Right lobe of liver (tissue), 4 donors: ENCODE measurements at regions not wholly inside any gene's neighbourhood (a gene's known extent, or its start where the extent isn't known, plus 50 kb on each side); places are given as distances from the start of the nearest gene placed in this dataset.

Experiments
- POLR2A ChIP-seq: fragments of 450-650 bp; IDR thresholded peaks from one replicate; pipeline ENCODE4 v1.6.1; 2017; ENCODE audit warnings: antibody characterized with exemption, mild to moderate bottlenecking
- TF ChIP-seq, protein P1 (sequence below), 4 donors: fragments of 200-600 bp in 3 of 4; fragments of 450-650 bp in 1 of 4; IDR thresholded peaks; one replicate each; pipeline versions ENCODE4 v1.5.1 to v1.8.0; 2016 to 2022; ENCODE audit warnings: antibody characterized with exemption in 4 of 4, mild to moderate bottlenecking in 2 of 4
- donor health status: DM: no; HTN: no; CAD: no.
- donor health status: DM: no; HTN: no; CAD: no.
- donor health status: DM: no; HTN: yes; CAD: no.

DNA sequence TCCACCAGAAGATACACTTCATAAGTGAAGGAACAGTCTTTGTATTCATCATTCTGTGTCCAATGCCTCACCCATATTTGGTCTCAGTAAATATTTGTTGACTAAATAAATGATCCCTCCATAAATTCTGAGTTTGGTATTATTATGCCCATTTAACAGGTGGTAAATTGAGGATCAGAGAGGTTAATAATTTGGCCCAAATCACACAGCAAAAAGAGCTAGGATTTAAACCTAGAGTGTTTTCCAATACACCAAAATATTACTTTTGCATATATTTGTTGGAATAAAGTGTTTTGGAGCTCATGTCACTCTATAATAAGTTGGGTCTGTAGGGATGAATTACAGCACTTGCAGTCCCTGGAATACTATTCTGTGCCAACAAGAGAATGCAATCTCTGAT is 470.3 kb downstream of the ARHGEF28 start:
- no peak for TF ChIP-seq POLR2A
- TF ChIP-seq, protein P1, sequence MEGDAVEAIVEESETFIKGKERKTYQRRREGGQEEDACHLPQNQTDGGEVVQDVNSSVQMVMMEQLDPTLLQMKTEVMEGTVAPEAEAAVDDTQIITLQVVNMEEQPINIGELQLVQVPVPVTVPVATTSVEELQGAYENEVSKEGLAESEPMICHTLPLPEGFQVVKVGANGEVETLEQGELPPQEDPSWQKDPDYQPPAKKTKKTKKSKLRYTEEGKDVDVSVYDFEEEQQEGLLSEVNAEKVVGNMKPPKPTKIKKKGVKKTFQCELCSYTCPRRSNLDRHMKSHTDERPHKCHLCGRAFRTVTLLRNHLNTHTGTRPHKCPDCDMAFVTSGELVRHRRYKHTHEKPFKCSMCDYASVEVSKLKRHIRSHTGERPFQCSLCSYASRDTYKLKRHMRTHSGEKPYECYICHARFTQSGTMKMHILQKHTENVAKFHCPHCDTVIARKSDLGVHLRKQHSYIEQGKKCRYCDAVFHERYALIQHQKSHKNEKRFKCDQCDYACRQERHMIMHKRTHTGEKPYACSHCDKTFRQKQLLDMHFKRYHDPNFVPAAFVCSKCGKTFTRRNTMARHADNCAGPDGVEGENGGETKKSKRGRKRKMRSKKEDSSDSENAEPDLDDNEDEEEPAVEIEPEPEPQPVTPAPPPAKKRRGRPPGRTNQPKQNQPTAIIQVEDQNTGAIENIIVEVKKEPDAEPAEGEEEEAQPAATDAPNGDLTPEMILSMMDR (IDR thresholded peaks at IDR 0.05) = no peak
